ENCODE measurements at regions not wholly inside any gene's neighbourhood (a gene's known extent, or its start where the extent isn't known, plus 50 kb on each side); places are given as distances from the start of the nearest gene placed in this dataset.

DNA sequence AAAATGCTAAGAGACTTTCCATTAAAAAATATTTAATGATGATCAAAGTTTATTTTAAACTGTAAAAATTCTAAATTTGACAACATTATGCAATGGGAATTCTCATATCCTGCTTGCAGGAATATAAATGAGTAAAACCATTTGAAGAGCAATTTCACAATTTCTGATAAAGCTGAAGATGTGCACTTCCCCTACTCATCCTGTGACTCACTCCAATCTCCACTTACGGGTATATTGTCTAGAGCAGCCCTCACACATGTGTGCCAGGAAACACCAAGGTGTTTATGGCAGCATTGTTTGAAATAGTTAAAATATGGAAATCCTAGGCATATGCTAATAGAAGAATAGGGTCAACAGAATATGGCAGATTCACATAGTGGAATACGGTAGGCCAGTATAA is 158.4 kb downstream of the PDHA2 start:
- Histone ChIP-seq H3K36me3 (ENCODE audit: control insufficient read depth, insufficient read depth, low read length) (no peaks in the 10 kb centered on the region), H3K4me3 (replicated peaks; ENCODE audit: low read depth, low read length) (no peak overlapping the region), H3K27me3 (replicated peaks; ENCODE audit: control insufficient read depth, insufficient read depth, low read length) (no peaks in the 10 kb centered on the region)
- TF ChIP-seq, protein P1, sequence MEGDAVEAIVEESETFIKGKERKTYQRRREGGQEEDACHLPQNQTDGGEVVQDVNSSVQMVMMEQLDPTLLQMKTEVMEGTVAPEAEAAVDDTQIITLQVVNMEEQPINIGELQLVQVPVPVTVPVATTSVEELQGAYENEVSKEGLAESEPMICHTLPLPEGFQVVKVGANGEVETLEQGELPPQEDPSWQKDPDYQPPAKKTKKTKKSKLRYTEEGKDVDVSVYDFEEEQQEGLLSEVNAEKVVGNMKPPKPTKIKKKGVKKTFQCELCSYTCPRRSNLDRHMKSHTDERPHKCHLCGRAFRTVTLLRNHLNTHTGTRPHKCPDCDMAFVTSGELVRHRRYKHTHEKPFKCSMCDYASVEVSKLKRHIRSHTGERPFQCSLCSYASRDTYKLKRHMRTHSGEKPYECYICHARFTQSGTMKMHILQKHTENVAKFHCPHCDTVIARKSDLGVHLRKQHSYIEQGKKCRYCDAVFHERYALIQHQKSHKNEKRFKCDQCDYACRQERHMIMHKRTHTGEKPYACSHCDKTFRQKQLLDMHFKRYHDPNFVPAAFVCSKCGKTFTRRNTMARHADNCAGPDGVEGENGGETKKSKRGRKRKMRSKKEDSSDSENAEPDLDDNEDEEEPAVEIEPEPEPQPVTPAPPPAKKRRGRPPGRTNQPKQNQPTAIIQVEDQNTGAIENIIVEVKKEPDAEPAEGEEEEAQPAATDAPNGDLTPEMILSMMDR (IDR thresholded peaks at IDR 0.05; ENCODE audit: insufficient read depth, low read length, poor library complexity, severe bottlenecking): no peak
- DNase-seq (ENCODE audit: extremely low read depth, insufficient read length): no peak

DNA sequence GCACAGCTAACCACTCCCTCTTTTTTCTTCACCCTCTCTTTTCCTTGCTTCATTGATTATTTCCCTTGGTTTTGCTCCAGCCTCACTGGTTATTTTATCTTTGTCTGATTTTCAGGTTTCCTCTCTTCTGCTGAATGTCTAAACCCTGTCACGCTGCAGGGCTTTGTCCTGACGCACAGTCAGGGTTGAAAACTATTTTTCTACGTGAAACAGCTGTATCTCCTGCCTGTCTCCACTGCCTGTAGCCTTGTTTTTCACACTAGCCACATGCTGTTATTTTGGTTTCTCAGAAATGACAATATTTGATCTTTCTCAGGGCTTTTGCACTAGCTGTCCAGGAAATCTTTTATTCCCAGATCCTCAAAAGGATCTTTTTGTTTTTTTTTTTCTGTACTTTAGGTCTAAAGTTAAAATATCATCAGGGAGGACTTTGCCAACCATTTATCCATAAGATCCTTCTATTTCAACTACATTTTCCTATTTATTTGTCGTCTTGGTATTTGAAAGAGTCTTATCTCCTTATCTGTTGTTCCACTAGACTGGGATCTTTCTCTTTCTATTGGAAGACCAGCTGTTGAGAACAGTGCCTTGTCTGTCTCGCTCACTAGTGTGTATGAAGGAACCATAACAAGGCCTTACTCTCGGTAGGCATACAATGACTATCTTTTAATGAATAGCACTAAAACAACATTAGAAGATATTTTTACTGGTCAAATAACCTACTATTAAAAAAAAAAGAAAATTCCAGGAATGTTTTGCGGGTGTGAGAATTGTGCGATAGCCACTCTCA is 164.3 kb downstream of the PDHA2 start:
- DNase-seq (ENCODE audit: extremely low read depth, insufficient read length): no peak
- Histone ChIP-seq H3K27me3 (replicated peaks; ENCODE audit: control insufficient read depth, insufficient read depth, low read length) (no peaks in the 10 kb centered on the region), H3K36me3 (ENCODE audit: control insufficient read depth, insufficient read depth, low read length) (no peaks in the 10 kb centered on the region), H3K4me3 (replicated peaks; ENCODE audit: low read depth, low read length) (no peak overlapping the region)
- TF ChIP-seq, protein P1 (IDR thresholded peaks at IDR 0.05; ENCODE audit: insufficient read depth, low read length, poor library complexity, severe bottlenecking): no peak

DNA sequence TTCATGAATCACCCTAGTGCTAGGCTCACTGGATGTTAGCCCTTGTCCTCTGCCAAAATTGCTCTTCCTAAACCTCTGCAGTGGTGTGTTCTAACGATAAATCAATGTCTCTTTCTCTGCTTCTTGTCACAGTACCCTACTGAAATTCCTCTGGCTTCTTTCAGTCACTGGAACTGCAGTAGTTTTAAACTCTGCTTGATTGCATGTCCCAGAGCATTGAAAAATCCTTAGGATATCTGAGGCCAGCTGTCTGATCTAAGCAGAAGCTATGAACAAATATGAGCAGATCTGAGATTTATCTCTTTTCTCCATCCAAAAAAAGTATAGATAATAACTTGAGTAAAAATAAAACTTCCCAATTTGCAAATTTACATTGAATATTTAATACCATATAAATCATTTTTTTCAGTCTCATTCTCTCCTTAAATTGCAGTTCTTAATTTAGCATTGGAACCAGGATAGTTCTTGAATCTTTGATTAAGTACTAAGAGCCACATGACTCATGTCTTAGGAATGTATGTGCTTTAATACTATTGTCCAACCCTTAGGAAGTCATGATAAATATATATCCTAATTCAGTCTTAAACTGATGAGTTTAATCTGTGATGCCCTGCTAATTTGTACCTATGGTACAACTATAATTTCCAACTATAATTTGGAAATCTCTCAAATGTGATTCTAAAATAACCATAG is 169.7 kb downstream of the PDHA2 start:
- H3K27me3 ChIP-seq (replicated peaks; ENCODE audit: control insufficient read depth, insufficient read depth, low read length): no peaks in the 10 kb centered on the region
- no peaks in the 10 kb centered on the region for H3K36me3 ChIP-seq (ENCODE audit: control insufficient read depth, insufficient read depth, low read length)
- DNase-seq (ENCODE audit: extremely low read depth, insufficient read length): no peak
- H3K4me3 ChIP-seq (replicated peaks; ENCODE audit: low read depth, low read length): no peak overlapping the region
- TF ChIP-seq, protein P1 (IDR thresholded peaks at IDR 0.05; ENCODE audit: insufficient read depth, low read length, poor library complexity, severe bottlenecking): no peak

DNA sequence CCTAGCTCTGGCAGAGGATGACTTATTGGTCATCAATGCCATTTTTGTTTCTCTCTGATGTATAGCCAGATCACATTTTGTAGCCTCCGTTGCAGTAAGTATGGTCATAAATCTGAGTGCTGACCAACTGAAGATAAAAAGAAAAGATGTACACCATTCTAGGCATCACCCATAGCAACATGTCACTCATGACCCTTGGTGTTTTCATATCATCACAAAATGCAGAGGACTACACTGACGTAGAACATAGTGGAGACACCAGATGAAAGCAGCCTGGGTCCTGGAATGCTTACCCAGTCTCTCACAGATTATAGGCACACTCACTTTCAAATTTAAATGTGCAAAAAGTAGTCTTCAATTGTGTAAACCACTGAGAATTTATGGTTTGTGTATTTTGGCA is 172.8 kb downstream of the PDHA2 start:
- no peaks in the 10 kb centered on the region for H3K36me3 ChIP-seq (ENCODE audit: control insufficient read depth, insufficient read depth, low read length)
- TF ChIP-seq, protein P1 (IDR thresholded peaks at IDR 0.05; ENCODE audit: insufficient read depth, low read length, poor library complexity, severe bottlenecking): no peak
- H3K27me3 ChIP-seq (replicated peaks; ENCODE audit: control insufficient read depth, insufficient read depth, low read length): no peaks in the 10 kb centered on the region
- H3K4me3 ChIP-seq (replicated peaks; ENCODE audit: low read depth, low read length): no peak overlapping the region
- no peak for DNase-seq (ENCODE audit: extremely low read depth, insufficient read length)

DNA sequence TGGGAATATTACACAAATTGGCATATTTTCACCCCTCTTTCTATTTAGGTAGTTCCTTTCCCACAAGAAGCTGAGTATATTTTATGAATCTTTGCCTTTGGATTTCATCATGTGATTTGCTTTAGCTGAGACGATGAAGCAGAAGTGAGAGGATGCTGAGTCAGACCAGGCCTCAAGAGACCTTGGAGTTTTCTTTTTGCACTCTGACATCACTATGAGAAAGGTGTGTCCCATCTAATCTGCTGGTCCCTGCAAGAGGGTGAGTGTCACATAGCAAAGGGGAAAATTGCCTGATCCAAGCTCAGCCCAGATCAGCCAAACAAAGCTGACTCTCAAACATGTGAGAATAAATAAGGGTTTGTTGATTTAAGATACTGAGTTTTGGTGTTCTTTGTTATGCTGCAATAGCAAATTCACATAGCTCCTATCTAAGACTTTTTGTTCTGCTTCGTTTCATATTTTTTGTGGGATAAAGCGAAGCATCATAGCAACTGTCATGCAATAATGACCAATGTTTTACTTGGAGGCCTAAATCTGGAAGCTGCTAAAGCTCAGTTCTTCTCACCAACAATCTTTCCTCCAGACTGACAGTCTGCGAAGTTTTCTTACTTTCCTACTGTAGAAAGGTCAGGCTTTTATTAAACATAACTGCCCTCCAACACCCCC is 176.9 kb downstream of the PDHA2 start:
- TF ChIP-seq, protein P1 (IDR thresholded peaks at IDR 0.05; ENCODE audit: insufficient read depth, low read length, poor library complexity, severe bottlenecking): no peak
- no peak overlapping the region for H3K4me3 ChIP-seq (replicated peaks; ENCODE audit: low read depth, low read length)
- H3K36me3 ChIP-seq (ENCODE audit: control insufficient read depth, insufficient read depth, low read length): no peaks in the 10 kb centered on the region
- H3K27me3 ChIP-seq (replicated peaks; ENCODE audit: control insufficient read depth, insufficient read depth, low read length): no peaks in the 10 kb centered on the region
- DNase-seq (ENCODE audit: extremely low read depth, insufficient read length): no peak

Data from GM06990 (cell line).